Progenitor cell of endocrine pancreas (in vitro differentiated cells): ENCODE measurements at regions not wholly inside any gene's neighbourhood (a gene's known extent, or its start where the extent isn't known, plus 50 kb on each side); places are given as distances from the start of the nearest gene placed in this dataset.

Experiments
- DNase-seq: peaks from one replicate; pipeline ENCODE4 v3.0.0; 2021; ENCODE audit warnings: low spot score; ENCODE audit not compliant: unreplicated experiment
- H3K27ac Mint-ChIP-seq: 2 replicates; pipeline ENCODE4 v1.8.0; 2021; ENCODE audit warnings: mild to moderate bottlenecking, moderate library complexity, mixed read lengths
- H3K27me3 Mint-ChIP-seq: 2 replicates; pipeline ENCODE4 v1.8.0; 2021; ENCODE audit warnings: mixed read lengths
- H3K36me3 Mint-ChIP-seq: 2 replicates; pipeline ENCODE4 v1.8.0; 2022; ENCODE audit warnings: mixed read lengths; ENCODE audit not compliant: insufficient read depth
- H3K4me1 Mint-ChIP-seq: 2 replicates; pipeline ENCODE4 v1.8.0; 2021; ENCODE audit warnings: low read depth, mixed read lengths
- H3K4me3 Mint-ChIP-seq: 2 replicates; pipeline ENCODE4 v1.8.0; 2021; ENCODE audit warnings: low read depth, mild to moderate bottlenecking, moderate library complexity, mixed read lengths
- H3K9me3 Mint-ChIP-seq: 2 replicates; pipeline ENCODE4 v1.8.0; 2021; ENCODE audit warnings: low read depth, mixed read lengths
- CTCF ChIP-seq: fragments of 200-600 bp; sonication (generic); IDR thresholded peaks from one replicate; pipeline ENCODE4 v1.5.0; 2021; ENCODE audit warnings: antibody characterized with exemption, mild to moderate bottlenecking; ENCODE audit not compliant: unreplicated experiment

- H3K36me3 Mint-ChIP-seq: peaks cover 2% of the 10 kb centered on the region
- H3K27me3 Mint-ChIP-seq: no peaks in the 10 kb centered on the region
- TF ChIP-seq CTCF: no peak
- peaks cover 17% of the 10 kb centered on the region for H3K9me3 Mint-ChIP-seq
- H3K4me3 Mint-ChIP-seq: no peak overlapping the region
- no peaks in the 10 kb centered on the region for H3K4me1 Mint-ChIP-seq
- H3K27ac Mint-ChIP-seq: no peak overlapping the region
- no peak for DNase-seq
Observed at GRCh38 chr11:127332896-127333295, 332.3 kb upstream of the KIRREL3 start.

- H3K4me3 Mint-ChIP-seq: no peak overlapping the region
- H3K4me1 Mint-ChIP-seq: no peaks in the 10 kb centered on the region
- no peak for DNase-seq
- H3K27ac Mint-ChIP-seq: no peak overlapping the region
- peaks cover 17% of the 10 kb centered on the region for H3K9me3 Mint-ChIP-seq
- no peaks in the 10 kb centered on the region for H3K27me3 Mint-ChIP-seq
- TF ChIP-seq CTCF: no peak
- peaks cover 2% of the 10 kb centered on the region for H3K36me3 Mint-ChIP-seq
Observed at GRCh38 chr11:127330044-127330443, 329.5 kb upstream of the KIRREL3 start.

GRCh38 chr11:127308291-127308690 is 307.7 kb upstream of the KIRREL3 start:
- H3K4me3 Mint-ChIP-seq: no peak overlapping the region
- no peaks in the 10 kb centered on the region for H3K9me3 Mint-ChIP-seq
- no peak overlapping the region for H3K27ac Mint-ChIP-seq
- H3K27me3 Mint-ChIP-seq: peaks cover 24% of the 10 kb centered on the region
- peaks cover 4% of the 10 kb centered on the region for H3K4me1 Mint-ChIP-seq
- H3K36me3 Mint-ChIP-seq: no peaks in the 10 kb centered on the region
- TF ChIP-seq CTCF: no peak
- no peak for DNase-seq

- Mint-ChIP-seq H3K36me3 (no peaks in the 10 kb centered on the region), H3K27me3 (peaks cover 22% of the 10 kb centered on the region), H3K4me3 (no peak overlapping the region), H3K27ac (no peak overlapping the region), H3K4me1 (peaks cover 4% of the 10 kb centered on the region), H3K9me3 (no peaks in the 10 kb centered on the region)
- DNase-seq: no peak
- TF ChIP-seq CTCF: no peak
Observed at GRCh38 chr11:127307700-127308099, 307.1 kb upstream of the KIRREL3 start.

- H3K27me3 Mint-ChIP-seq: peaks cover 13% of the 10 kb centered on the region
- no peaks in the 10 kb centered on the region for H3K9me3 Mint-ChIP-seq
- no peak for TF ChIP-seq CTCF
- no peak overlapping the region for H3K4me3 Mint-ChIP-seq
- H3K4me1 Mint-ChIP-seq: no peaks in the 10 kb centered on the region
- H3K36me3 Mint-ChIP-seq: no peaks in the 10 kb centered on the region
- DNase-seq: no peak
- H3K27ac Mint-ChIP-seq: no peak overlapping the region
Observed at GRCh38 chr11:127304634-127305033, 304.1 kb upstream of the KIRREL3 start.
